ENCODE measurements at regions not wholly inside any gene's neighbourhood (a gene's known extent, or its start where the extent isn't known, plus 50 kb on each side); places are given as distances from the start of the nearest gene placed in this dataset.

DNA sequence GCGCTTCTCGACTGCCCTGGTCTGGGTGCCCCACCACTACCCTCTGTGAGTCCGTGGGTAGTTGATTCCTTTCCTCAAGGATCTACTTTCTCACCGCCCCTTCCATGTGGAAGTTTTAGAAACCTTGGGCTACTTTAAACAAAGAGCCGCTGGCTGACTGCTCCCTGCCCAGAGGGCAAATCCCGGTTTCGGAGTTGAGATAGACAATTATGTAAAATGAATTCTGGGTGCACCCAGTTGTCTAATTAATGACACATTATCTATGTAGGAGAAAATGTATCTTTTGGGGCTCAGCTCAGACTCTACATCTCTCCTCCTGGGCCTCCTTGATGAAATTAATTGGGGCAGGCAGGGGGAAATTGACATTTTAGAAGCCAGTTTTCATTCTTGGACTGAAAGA is 305.4 kb downstream of the UQCRFS1 start:
- no peaks in the 10 kb centered on the region for H3K36me3 ChIP-seq (ENCODE audit: control insufficient read depth, insufficient read depth, low read length)
- H3K4me3 Mint-ChIP-seq, result no peak overlapping the region
- no peak for ATAC-seq (ENCODE audit: low read depth in 2 of 2)
- H3K27me3 Mint-ChIP-seq, result no peaks in the 10 kb centered on the region
- no peaks in the 10 kb centered on the region for H3K4me1 ChIP-seq (ENCODE audit: control insufficient read depth, insufficient read depth, low read length, poor library complexity, severe bottlenecking)
- no peaks in the 10 kb centered on the region for H3K9me3 ChIP-seq (ENCODE audit: control insufficient read depth in 2 of 2, low read length in 2 of 2)
- no peak overlapping the region for H3K27ac ChIP-seq (ENCODE audit: insufficient read depth, low read length, poor library complexity, severe bottlenecking)
- H3K27ac Mint-ChIP-seq, result no peak overlapping the region
- H3K9me3 Mint-ChIP-seq, result peaks cover 0 to 9% (median 0%) of the 10 kb centered on the region in 7 donors
- no peaks in the 10 kb centered on the region for H3K27me3 ChIP-seq (ENCODE audit: control insufficient read depth, insufficient read depth, low read length)
- no peak overlapping the region for H3K4me3 ChIP-seq (ENCODE audit: low read depth, low read length)
- no peaks in the 10 kb centered on the region for H3K4me1 Mint-ChIP-seq
- H3K36me3 Mint-ChIP-seq, result no peaks in the 10 kb centered on the region
- DNase-seq, result no peak

- peaks cover 0 to 8% (median 0%) of the 10 kb centered on the region in 7 donors for H3K9me3 Mint-ChIP-seq
- no peak overlapping the region for H3K27ac ChIP-seq (ENCODE audit: insufficient read depth, low read length, poor library complexity, severe bottlenecking)
Observed at GRCh38 chr19:28905996-28906395, 307.0 kb downstream of the UQCRFS1 start.

GRCh38 chr19:28899703-28900102 is 313.2 kb downstream of the UQCRFS1 start:
- ATAC-seq (ENCODE audit: low read depth in 2 of 2), result no peak
- H3K9me3 ChIP-seq (ENCODE audit: control insufficient read depth in 2 of 2, low read length in 2 of 2), result no peaks in the 10 kb centered on the region
- H3K4me1 ChIP-seq (ENCODE audit: control insufficient read depth, insufficient read depth, low read length, poor library complexity, severe bottlenecking), result no peaks in the 10 kb centered on the region
- no peak for DNase-seq
- H3K4me3 ChIP-seq (ENCODE audit: low read depth, low read length), result no peak overlapping the region
- Mint-ChIP-seq H3K9me3 (peaks cover 0 to 5% (median 0%) of the 10 kb centered on the region in 7 donors), H3K4me3 (no peak overlapping the region), H3K36me3 (no peaks in the 10 kb centered on the region), H3K27ac (no peak overlapping the region), H3K4me1 (no peaks in the 10 kb centered on the region), H3K27me3 (peaks cover 5% of the 10 kb centered on the region)
- no peaks in the 10 kb centered on the region for H3K27me3 ChIP-seq (ENCODE audit: control insufficient read depth, insufficient read depth, low read length)
- no peaks in the 10 kb centered on the region for H3K36me3 ChIP-seq (ENCODE audit: control insufficient read depth, insufficient read depth, low read length)
- no peak overlapping the region for H3K27ac ChIP-seq (ENCODE audit: insufficient read depth, low read length, poor library complexity, severe bottlenecking)

More at GRCh38 chr19:28905996-28906395, 307.0 kb downstream of the UQCRFS1 start:
- Mint-ChIP-seq H3K4me1 (no peaks in the 10 kb centered on the region), H3K4me3 (no peak overlapping the region), H3K27me3 (no peaks in the 10 kb centered on the region), H3K36me3 (no peaks in the 10 kb centered on the region), H3K27ac (no peak overlapping the region)
- Histone ChIP-seq H3K27me3 (ENCODE audit: control insufficient read depth, insufficient read depth, low read length) (no peaks in the 10 kb centered on the region), H3K4me1 (ENCODE audit: control insufficient read depth, insufficient read depth, low read length, poor library complexity, severe bottlenecking) (no peaks in the 10 kb centered on the region), H3K36me3 (ENCODE audit: control insufficient read depth, insufficient read depth, low read length) (no peaks in the 10 kb centered on the region), H3K9me3 (ENCODE audit: control insufficient read depth in 2 of 2, low read length in 2 of 2) (no peaks in the 10 kb centered on the region), H3K4me3 (ENCODE audit: low read depth, low read length) (no peak overlapping the region)
- ATAC-seq (ENCODE audit: low read depth in 2 of 2) (no peak), DNase-seq (no peak)

DNA sequence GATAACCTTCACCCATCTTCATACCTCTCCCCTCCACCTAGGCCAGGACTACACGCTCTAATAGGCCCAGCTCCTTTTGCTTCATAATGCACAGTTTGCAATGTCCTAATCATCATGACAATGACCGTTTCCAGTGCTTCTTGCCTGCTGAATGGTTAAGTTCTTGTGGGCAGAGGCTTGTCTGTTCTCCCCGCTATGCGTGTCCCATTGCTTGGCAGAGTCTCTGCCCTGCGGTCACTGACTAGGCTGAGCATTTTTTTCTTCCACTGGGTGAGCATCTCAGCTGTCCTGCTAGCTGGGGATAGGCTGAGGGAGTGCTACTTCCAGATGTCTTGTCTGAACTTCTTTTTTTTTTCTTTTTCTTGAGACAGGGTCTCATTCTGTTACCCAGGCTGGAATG is 314.7 kb downstream of the UQCRFS1 start:
- Mint-ChIP-seq H3K27me3 (peaks cover 5% of the 10 kb centered on the region), H3K4me1 (no peaks in the 10 kb centered on the region), H3K27ac (no peak overlapping the region), H3K9me3 (peaks cover 0 to 2% (median 0%) of the 10 kb centered on the region in 7 donors), H3K4me3 (no peak overlapping the region), H3K36me3 (no peaks in the 10 kb centered on the region)
- ATAC-seq (ENCODE audit: low read depth in 2 of 2) (no peak), DNase-seq (no peak)
- Histone ChIP-seq H3K27me3 (ENCODE audit: control insufficient read depth, insufficient read depth, low read length) (no peaks in the 10 kb centered on the region), H3K4me3 (ENCODE audit: low read depth, low read length) (no peak overlapping the region), H3K9me3 (ENCODE audit: control insufficient read depth in 2 of 2, low read length in 2 of 2) (no peaks in the 10 kb centered on the region), H3K27ac (ENCODE audit: insufficient read depth, low read length, poor library complexity, severe bottlenecking) (no peak overlapping the region), H3K36me3 (ENCODE audit: control insufficient read depth, insufficient read depth, low read length) (no peaks in the 10 kb centered on the region), H3K4me1 (ENCODE audit: control insufficient read depth, insufficient read depth, low read length, poor library complexity, severe bottlenecking) (no peaks in the 10 kb centered on the region)

DNA sequence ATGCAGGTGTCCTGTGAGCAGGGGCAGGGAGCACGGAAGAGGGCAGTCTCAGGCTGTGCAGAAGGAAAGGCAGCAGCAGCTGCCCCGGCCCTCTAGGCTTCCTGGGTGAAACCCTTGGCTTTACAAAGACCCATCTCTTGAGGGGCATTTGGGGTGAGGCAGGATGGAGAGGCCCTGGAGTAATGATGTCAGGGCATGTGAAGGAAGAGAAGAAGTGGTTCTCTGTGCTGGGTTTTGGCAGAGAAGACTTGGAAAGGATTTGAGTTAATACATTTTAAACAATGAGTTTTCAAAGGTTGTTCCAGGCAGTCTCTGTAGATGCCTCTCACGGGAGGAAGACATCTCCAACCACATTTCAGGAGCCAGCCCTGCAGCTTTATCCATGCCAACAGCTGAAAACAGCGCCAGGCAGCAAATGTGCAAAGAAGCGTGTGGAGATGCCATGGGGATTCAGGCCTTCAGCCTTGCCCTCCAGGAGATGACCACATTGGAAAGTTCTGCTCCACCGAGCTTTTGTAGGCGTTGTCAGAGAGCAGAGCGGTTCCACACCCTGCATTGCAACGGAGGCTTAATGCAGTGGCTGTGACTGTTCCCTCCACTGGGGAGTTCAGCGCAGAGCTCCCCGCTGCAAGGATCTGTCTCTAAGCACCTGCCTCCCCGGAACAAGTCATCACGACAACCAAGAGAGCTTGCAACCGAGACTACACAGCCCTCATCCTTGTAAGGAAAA is 322.8 kb downstream of the UQCRFS1 start:
- Histone ChIP-seq H3K4me1 (ENCODE audit: control insufficient read depth, insufficient read depth, low read length, poor library complexity, severe bottlenecking) (no peaks in the 10 kb centered on the region), H3K36me3 (ENCODE audit: control insufficient read depth, insufficient read depth, low read length) (no peaks in the 10 kb centered on the region), H3K27ac (ENCODE audit: insufficient read depth, low read length, poor library complexity, severe bottlenecking) (no peak overlapping the region), H3K4me3 (ENCODE audit: low read depth, low read length) (no peak overlapping the region), H3K27me3 (ENCODE audit: control insufficient read depth, insufficient read depth, low read length) (no peaks in the 10 kb centered on the region), H3K9me3 (ENCODE audit: control insufficient read depth in 2 of 2, low read length in 2 of 2) (no peaks in the 10 kb centered on the region)
- Mint-ChIP-seq H3K27me3 (no peaks in the 10 kb centered on the region), H3K27ac (no peak overlapping the region), H3K9me3 (peaks cover 0 to 5% (median 0%) of the 10 kb centered on the region in 7 donors), H3K36me3 (no peaks in the 10 kb centered on the region), H3K4me3 (no peak overlapping the region), H3K4me1 (no peaks in the 10 kb centered on the region)
- no peak for DNase-seq
- ATAC-seq (ENCODE audit: low read depth in 2 of 2), result no peak

GRCh38 chr19:28887920-28888618 is 324.9 kb downstream of the UQCRFS1 start:
- Mint-ChIP-seq H3K4me1 (no peaks in the 10 kb centered on the region), H3K27ac (no peak overlapping the region), H3K36me3 (no peaks in the 10 kb centered on the region), H3K27me3 (peaks cover 5% of the 10 kb centered on the region), H3K9me3 (peaks cover 0 to 5% (median 0%) of the 10 kb centered on the region in 7 donors), H3K4me3 (no peak overlapping the region)
- DNase-seq, result no peak
- Histone ChIP-seq H3K4me1 (ENCODE audit: control insufficient read depth, insufficient read depth, low read length, poor library complexity, severe bottlenecking) (no peaks in the 10 kb centered on the region), H3K36me3 (ENCODE audit: control insufficient read depth, insufficient read depth, low read length) (no peaks in the 10 kb centered on the region), H3K27me3 (ENCODE audit: control insufficient read depth, insufficient read depth, low read length) (no peaks in the 10 kb centered on the region), H3K4me3 (ENCODE audit: low read depth, low read length) (no peak overlapping the region), H3K27ac (ENCODE audit: insufficient read depth, low read length, poor library complexity, severe bottlenecking) (no peak overlapping the region), H3K9me3 (ENCODE audit: control insufficient read depth in 2 of 2, low read length in 2 of 2) (no peaks in the 10 kb centered on the region)
- no peak for ATAC-seq (ENCODE audit: low read depth in 2 of 2)

GRCh38 chr19:28886708-28887107 is 326.2 kb downstream of the UQCRFS1 start:
- H3K27me3 ChIP-seq (ENCODE audit: control insufficient read depth, insufficient read depth, low read length), result no peaks in the 10 kb centered on the region
- H3K27ac ChIP-seq (ENCODE audit: insufficient read depth, low read length, poor library complexity, severe bottlenecking), result no peak overlapping the region
- ATAC-seq (ENCODE audit: low read depth in 2 of 2) (no peak), DNase-seq (no peak)
- H3K36me3 ChIP-seq (ENCODE audit: control insufficient read depth, insufficient read depth, low read length), result no peaks in the 10 kb centered on the region
- peaks cover 0 to 5% (median 0%) of the 10 kb centered on the region in 7 donors for H3K9me3 Mint-ChIP-seq
- no peak overlapping the region for H3K4me3 Mint-ChIP-seq
- H3K36me3 Mint-ChIP-seq, result no peaks in the 10 kb centered on the region
- H3K9me3 ChIP-seq (ENCODE audit: control insufficient read depth in 2 of 2, low read length in 2 of 2), result no peaks in the 10 kb centered on the region
- no peak overlapping the region for H3K27ac Mint-ChIP-seq
- H3K27me3 Mint-ChIP-seq, result peaks cover 5% of the 10 kb centered on the region
- no peaks in the 10 kb centered on the region for H3K4me1 Mint-ChIP-seq
- no peaks in the 10 kb centered on the region for H3K4me1 ChIP-seq (ENCODE audit: control insufficient read depth, insufficient read depth, low read length, poor library complexity, severe bottlenecking)
- H3K4me3 ChIP-seq (ENCODE audit: low read depth, low read length), result no peak overlapping the region

DNA sequence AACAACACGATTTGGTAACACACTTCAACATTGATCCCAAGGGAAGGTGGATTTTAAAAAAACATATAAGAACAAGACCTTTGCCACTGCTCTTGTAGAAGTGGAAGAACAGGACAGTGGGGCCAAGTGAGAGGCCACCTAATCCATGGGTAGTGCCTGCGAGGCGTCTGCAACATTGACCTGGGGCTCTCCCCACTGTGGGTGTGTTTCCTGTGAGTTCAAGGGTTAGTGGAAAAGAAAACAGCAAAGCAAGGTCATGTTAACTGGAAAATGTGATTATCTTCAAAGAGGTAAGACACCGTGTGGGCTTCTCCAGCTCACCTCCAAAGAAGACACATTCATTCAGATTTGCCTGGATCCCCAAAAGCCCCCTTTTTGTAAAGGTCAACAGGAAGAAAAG is 327.0 kb downstream of the UQCRFS1 start:
- Mint-ChIP-seq H3K27ac (no peak overlapping the region), H3K4me1 (no peaks in the 10 kb centered on the region), H3K4me3 (no peak overlapping the region), H3K36me3 (no peaks in the 10 kb centered on the region), H3K9me3 (peaks cover 0 to 5% (median 0%) of the 10 kb centered on the region in 7 donors), H3K27me3 (peaks cover 5% of the 10 kb centered on the region)
- DNase-seq (no peak), ATAC-seq (ENCODE audit: low read depth in 2 of 2) (no peak)
- Histone ChIP-seq H3K27me3 (ENCODE audit: control insufficient read depth, insufficient read depth, low read length) (no peaks in the 10 kb centered on the region), H3K27ac (ENCODE audit: insufficient read depth, low read length, poor library complexity, severe bottlenecking) (no peak overlapping the region), H3K4me1 (ENCODE audit: control insufficient read depth, insufficient read depth, low read length, poor library complexity, severe bottlenecking) (no peaks in the 10 kb centered on the region), H3K9me3 (ENCODE audit: control insufficient read depth in 2 of 2, low read length in 2 of 2) (no peaks in the 10 kb centered on the region), H3K36me3 (ENCODE audit: control insufficient read depth, insufficient read depth, low read length) (no peaks in the 10 kb centered on the region), H3K4me3 (ENCODE audit: low read depth, low read length) (no peak overlapping the region)

Data from CD4-positive, CD25-positive, alpha-beta regulatory T cell (primary cell).